ENCODE measurements at regions not wholly inside any gene's neighbourhood (a gene's known extent, or its start where the extent isn't known, plus 50 kb on each side); places are given as distances from the start of the nearest gene placed in this dataset.

DNA sequence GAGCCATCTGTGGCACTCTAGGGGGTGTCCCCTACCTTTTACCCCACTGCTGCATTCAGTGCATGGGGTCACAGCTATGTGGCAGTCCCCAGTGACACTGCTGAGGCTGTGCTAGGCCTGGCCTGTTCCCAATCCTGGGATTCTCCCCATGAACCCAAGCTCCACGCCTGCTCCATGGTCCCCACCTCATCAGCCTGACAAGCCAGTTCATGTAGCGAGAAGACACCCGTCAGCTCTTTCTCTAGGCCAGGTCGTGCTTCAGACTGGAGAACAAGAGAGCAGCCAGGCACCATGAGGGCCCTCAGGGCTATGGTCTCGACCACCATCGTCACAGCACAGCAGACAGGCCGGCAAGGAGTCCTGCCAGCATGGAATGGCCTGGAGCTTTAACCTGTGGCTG is 72.8 kb upstream of the PRR20G start:
- no peaks in the 10 kb centered on the region for H3K27me3 ChIP-seq
- H3K4me3 ChIP-seq, result no peak overlapping the region
- intact Hi-C loops (cut with DNase I; ENCODE audit: low total_unique reads), result no loop called here
- peaks cover 8 to 12% of the 10 kb centered on the region in 2 donors for H3K9me3 ChIP-seq
- DNase-seq (ENCODE audit: low spot score in 2 of 2), result no peak
- H3K36me3 ChIP-seq, result no peaks in the 10 kb centered on the region
- no peak for TF ChIP-seq POLR2A (IDR thresholded peaks at IDR 0.05)
- TF ChIP-seq POLR2AphosphoS5 (IDR thresholded peaks at IDR 0.05), result no peak
- TF ChIP-seq, protein P1, sequence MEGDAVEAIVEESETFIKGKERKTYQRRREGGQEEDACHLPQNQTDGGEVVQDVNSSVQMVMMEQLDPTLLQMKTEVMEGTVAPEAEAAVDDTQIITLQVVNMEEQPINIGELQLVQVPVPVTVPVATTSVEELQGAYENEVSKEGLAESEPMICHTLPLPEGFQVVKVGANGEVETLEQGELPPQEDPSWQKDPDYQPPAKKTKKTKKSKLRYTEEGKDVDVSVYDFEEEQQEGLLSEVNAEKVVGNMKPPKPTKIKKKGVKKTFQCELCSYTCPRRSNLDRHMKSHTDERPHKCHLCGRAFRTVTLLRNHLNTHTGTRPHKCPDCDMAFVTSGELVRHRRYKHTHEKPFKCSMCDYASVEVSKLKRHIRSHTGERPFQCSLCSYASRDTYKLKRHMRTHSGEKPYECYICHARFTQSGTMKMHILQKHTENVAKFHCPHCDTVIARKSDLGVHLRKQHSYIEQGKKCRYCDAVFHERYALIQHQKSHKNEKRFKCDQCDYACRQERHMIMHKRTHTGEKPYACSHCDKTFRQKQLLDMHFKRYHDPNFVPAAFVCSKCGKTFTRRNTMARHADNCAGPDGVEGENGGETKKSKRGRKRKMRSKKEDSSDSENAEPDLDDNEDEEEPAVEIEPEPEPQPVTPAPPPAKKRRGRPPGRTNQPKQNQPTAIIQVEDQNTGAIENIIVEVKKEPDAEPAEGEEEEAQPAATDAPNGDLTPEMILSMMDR (IDR thresholded peaks at IDR 0.05), result no peak
- H3K27ac ChIP-seq, result no peak overlapping the region
- no peaks in the 10 kb centered on the region for H3K4me1 ChIP-seq

DNA sequence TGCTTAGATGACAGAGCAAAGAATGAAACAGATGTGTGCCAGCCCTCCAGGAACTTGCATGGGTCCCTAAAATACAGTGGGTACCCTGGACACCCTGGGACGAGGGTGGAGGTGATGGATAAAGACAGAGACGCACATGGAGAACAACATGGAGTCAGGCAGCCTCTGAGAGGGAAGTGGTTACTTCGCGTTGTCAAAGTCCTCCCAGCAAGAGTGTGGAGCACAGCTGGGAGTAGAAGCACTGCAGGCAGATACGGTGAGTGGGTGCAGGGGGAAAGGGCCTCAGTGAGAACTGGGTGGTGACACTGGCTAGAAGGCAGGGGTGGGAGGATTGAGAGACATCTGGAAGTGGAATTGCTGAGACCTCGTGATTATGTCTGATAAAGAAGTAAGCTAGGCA is 70.8 kb upstream of the PRR20G start:
- Histone ChIP-seq H3K27me3 (no peaks in the 10 kb centered on the region), H3K9me3 (peaks cover 8 to 12% of the 10 kb centered on the region in 2 donors), H3K4me3 (no peak overlapping the region), H3K27ac (no peak overlapping the region), H3K4me1 (no peaks in the 10 kb centered on the region), H3K36me3 (no peaks in the 10 kb centered on the region)
- no peak for DNase-seq (ENCODE audit: low spot score in 2 of 2)
- TF ChIP-seq POLR2AphosphoS5 (IDR thresholded peaks at IDR 0.05) (no peak), POLR2A (IDR thresholded peaks at IDR 0.05) (no peak)
- TF ChIP-seq, protein P1 (IDR thresholded peaks at IDR 0.05), result no peak
- intact Hi-C loops (cut with DNase I; ENCODE audit: low total_unique reads), result no loop called here

DNA sequence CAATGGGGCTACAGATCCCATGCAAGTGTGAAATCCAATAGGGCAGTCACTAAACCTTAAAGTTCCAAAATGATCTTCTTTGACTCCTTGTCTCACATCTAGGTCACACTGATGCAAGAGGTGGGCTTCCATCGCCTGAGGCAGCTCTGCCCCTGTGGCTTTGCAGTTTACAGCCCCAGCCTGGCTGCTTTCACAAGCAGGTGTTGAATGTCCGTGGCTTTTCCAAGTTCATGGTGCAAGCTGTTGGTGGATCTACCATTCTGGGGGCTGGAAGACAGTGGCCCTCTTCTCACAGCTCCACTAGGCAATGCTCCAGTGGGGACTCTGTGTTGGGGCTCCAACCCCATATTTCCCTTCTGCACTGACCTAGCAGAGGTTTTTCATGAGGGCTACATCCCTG is 68.5 kb upstream of the PRR20G start:
- Histone ChIP-seq H3K27ac (no peak overlapping the region), H3K9me3 (peaks cover 8 to 12% of the 10 kb centered on the region in 2 donors), H3K27me3 (no peaks in the 10 kb centered on the region), H3K4me1 (no peaks in the 10 kb centered on the region), H3K36me3 (no peaks in the 10 kb centered on the region), H3K4me3 (no peak overlapping the region)
- no peak for TF ChIP-seq POLR2A (IDR thresholded peaks at IDR 0.05)
- TF ChIP-seq, protein P1 (IDR thresholded peaks at IDR 0.05), result no peak
- no peak for TF ChIP-seq POLR2AphosphoS5 (IDR thresholded peaks at IDR 0.05)
- intact Hi-C loops (cut with DNase I; ENCODE audit: low total_unique reads), result no loop called here
- no peak for DNase-seq (ENCODE audit: low spot score in 2 of 2)

DNA sequence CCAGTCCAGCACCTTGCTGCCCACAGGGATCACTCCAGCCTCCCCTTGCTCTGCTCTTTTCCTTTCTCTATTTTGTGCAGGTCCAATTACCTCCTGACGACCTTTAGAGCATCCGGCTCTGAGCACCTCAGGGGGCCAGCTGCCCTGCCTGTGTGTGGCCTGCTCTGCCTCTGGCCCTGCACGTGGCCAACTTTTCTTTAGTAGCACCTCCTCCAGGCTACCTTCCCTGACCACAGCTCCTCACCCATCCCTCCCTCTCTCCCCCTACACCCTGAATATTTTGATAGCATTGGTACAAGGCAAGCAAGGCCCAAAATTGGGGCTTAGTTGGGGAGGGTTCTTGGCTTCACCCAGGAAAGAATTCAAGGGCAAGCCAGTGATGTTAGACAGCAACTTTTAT is 66.9 kb upstream of the PRR20G start:
- intact Hi-C loops (cut with DNase I; ENCODE audit: low total_unique reads), result no loop called here
- Histone ChIP-seq H3K4me3 (no peak overlapping the region), H3K27ac (no peak overlapping the region), H3K9me3 (peaks cover 8 to 12% of the 10 kb centered on the region in 2 donors), H3K4me1 (no peaks in the 10 kb centered on the region), H3K36me3 (no peaks in the 10 kb centered on the region), H3K27me3 (no peaks in the 10 kb centered on the region)
- DNase-seq (ENCODE audit: low spot score in 2 of 2), result no peak
- TF ChIP-seq, protein P1 (IDR thresholded peaks at IDR 0.05), result no peak
- no peak for TF ChIP-seq POLR2AphosphoS5 (IDR thresholded peaks at IDR 0.05)

DNA sequence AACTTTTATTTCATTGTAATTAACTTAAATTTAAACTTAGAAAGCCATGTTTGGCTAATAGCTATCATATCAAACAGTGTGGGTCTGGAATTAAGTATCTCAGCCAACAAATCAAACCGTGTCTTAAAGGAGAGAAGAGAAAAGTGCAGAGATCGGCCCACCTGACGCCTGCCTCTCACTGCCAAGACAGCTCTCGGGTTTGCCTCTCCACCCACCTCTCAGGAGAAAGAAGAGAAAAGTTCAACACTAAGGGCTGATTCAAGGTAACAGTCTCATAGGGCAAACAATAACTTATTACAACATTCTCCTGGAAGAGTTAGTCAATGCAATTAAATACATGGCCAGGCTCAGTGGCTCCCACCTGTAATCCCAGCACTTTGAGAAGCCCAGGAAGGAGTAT is 64.8 kb upstream of the PRR20G start:
- intact Hi-C loops (cut with DNase I; ENCODE audit: low total_unique reads), result no loop called here

More for the DNA sequence above, 64.8 kb upstream of the PRR20G start:
- DNase-seq (ENCODE audit: low spot score in 2 of 2), result no peak
- Histone ChIP-seq H3K36me3 (no peaks in the 10 kb centered on the region), H3K4me1 (no peaks in the 10 kb centered on the region), H3K4me3 (no peak overlapping the region), H3K27me3 (no peaks in the 10 kb centered on the region), H3K27ac (no peak overlapping the region), H3K9me3 (peaks cover 8 to 12% of the 10 kb centered on the region in 2 donors)
- no peak for TF ChIP-seq POLR2A (IDR thresholded peaks at IDR 0.05)
- TF ChIP-seq, protein P1 (IDR thresholded peaks at IDR 0.05), result no peak
- TF ChIP-seq POLR2AphosphoS5 (IDR thresholded peaks at IDR 0.05), result no peak

Measured in breast epithelium (tissue), 4 donors.